CD4-positive, alpha-beta T cell (primary cell): ENCODE measurements at regions not wholly inside any gene's neighbourhood (a gene's known extent, or its start where the extent isn't known, plus 50 kb on each side); places are given as distances from the start of the nearest gene placed in this dataset.

Experiments
- ATAC-seq: fragments of 200-7000 bp; cut with Tn5 transposase; one replicate; pipeline ENCODE4 v1.10.0; 2022; ENCODE audit warnings: mild to moderate bottlenecking; ENCODE audit not compliant: poor library complexity
- CTCF ChIA-PET: fragments of 350-600 bp; sonication (Branson Sonifier 250); formaldehyde crosslinking; loops from one replicate; lab custom pipeline; 2021; ENCODE audit warnings: antibody characterized with exemption, inconsistent platforms; lab: Charles Lee
- POLR2A ChIA-PET: fragments of 350-600 bp; sonication (Branson Sonifier 250); formaldehyde crosslinking; loops from one replicate; lab custom pipeline; 2021; ENCODE audit warnings: antibody characterized with exemption, inconsistent platforms; lab: Charles Lee
- DNase-seq, 14 experiments: peaks; one replicate each; pipeline ENCODE4 v3.0.0-alpha.2; 2013 to 2020; ENCODE audit warnings: mixed read lengths in 2 of 14
- H3K27ac ChIP-seq, 2 donors: one replicate each; pipeline versions ENCODE4 v1.5.1 to v1.7.0; 2013; ENCODE audit warnings: low read length in 2 of 2, low read depth in 1 of 2, mild to moderate bottlenecking in 1 of 2
- H3K27me3 ChIP-seq, 2 experiments: 1 replicate in 1 of 2; 2 replicates in 1 of 2; pipeline versions ENCODE4 v1.6.1 to v1.7.0; 2013; ENCODE audit warnings: low read length in 2 of 2, control low read depth in 1 of 2, mild to moderate bottlenecking in 1 of 2, moderate library complexity in 1 of 2; ENCODE audit not compliant: insufficient read depth in 2 of 2, control insufficient read depth in 1 of 2
- H3K36me3 ChIP-seq: one replicate; pipeline ENCODE4 v1.6.1; 2013; ENCODE audit warnings: low read length, control low read depth; ENCODE audit not compliant: insufficient read depth
- H3K4me1 ChIP-seq: one replicate; pipeline ENCODE4 v1.6.1; 2013; ENCODE audit warnings: low read length, control low read depth; ENCODE audit not compliant: insufficient read depth
- H3K4me3 ChIP-seq: one replicate; pipeline ENCODE4 v1.5.1; 2013; ENCODE audit warnings: mild to moderate bottlenecking, low read length, moderate library complexity
- H3K9me3 ChIP-seq, 2 experiments: 1 replicate in 1 of 2; 2 replicates in 1 of 2; pipeline versions ENCODE4 v1.6.1 to v1.7.0; 2013; ENCODE audit warnings: low read length in 2 of 2, mild to moderate bottlenecking in 2 of 2, control low read depth in 1 of 2, moderate library complexity in 1 of 2; ENCODE audit not compliant: control insufficient read depth in 1 of 2, insufficient read depth in 1 of 2
- H3K27ac Mint-ChIP-seq: one replicate; pipeline ENCODE4 v1.8.0; 2020; ENCODE audit warnings: mixed read lengths
- H3K27me3 Mint-ChIP-seq: one replicate; pipeline ENCODE4 v1.8.0; 2021; ENCODE audit warnings: mixed read lengths
- H3K36me3 Mint-ChIP-seq: one replicate; pipeline ENCODE4 v1.8.0; 2021; ENCODE audit warnings: low read depth, mixed read lengths
- H3K4me1 Mint-ChIP-seq: one replicate; pipeline ENCODE4 v1.8.0; 2021; ENCODE audit warnings: low read depth, mixed read lengths
- H3K4me3 Mint-ChIP-seq: one replicate; pipeline ENCODE4 v1.8.0; 2020; ENCODE audit warnings: mild to moderate bottlenecking, mixed read lengths
- H3K9me3 Mint-ChIP-seq: one replicate; pipeline ENCODE4 v1.8.0; 2020; ENCODE audit warnings: mixed read lengths
- intact Hi-C, 2 experiments: fragments of 100-400 bp; cut with DNase I in 1 of 2; cut with micrococcal nuclease in 1 of 2; formaldehyde crosslinking; loops; one replicate each; pipeline versions ENCODE4 v1.15.1 to v1.9.0; 2023 to 2025; cut with DNase I, micrococcal nuclease
- TF ChIP-seq, protein P1 (sequence below): fragments of 200-600 bp; IDR thresholded peaks from one replicate; pipeline ENCODE4 v1.8.0; 2022; ENCODE audit warnings: antibody characterized with exemption, mild to moderate bottlenecking

DNA sequence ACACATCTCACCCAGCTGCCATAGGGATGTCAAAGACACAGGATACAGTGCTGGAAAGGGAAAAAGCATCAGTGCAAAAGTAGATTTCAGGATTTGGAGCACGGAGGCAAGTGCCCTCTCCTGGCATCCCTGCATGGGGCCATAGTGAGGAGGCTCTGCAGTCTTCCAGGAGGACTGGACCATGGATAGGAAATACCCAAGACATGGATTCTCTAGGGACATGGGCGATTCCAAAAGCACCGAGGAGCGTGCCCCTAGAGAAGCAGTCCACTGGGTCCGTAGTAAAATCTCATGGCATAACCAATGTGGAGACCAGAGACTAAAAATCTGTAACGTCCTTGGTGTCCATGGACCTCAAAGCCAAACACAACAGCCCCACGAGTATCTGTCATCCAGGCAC is 818.2 kb downstream of the KCNJ18 start:
- CTCF ChIA-PET = no interaction called here
- Mint-ChIP-seq H3K36me3 (no peaks in the 10 kb centered on the region), H3K4me3 (no peak overlapping the region), H3K27ac (no peak overlapping the region), H3K27me3 (no peaks in the 10 kb centered on the region), H3K4me1 (no peaks in the 10 kb centered on the region), H3K9me3 (peaks cover 4% of the 10 kb centered on the region)
- H3K9me3 ChIP-seq = peaks cover 5 to 58% of the 10 kb centered on the region in 2 experiments
- POLR2A ChIA-PET = no interaction called here
- intact Hi-C loops = no loop called here
- no peaks in the 10 kb centered on the region for H3K27me3 ChIP-seq
- no peak overlapping the region for H3K27ac ChIP-seq
- H3K4me1 ChIP-seq = no peaks in the 10 kb centered on the region
- H3K36me3 ChIP-seq = no peaks in the 10 kb centered on the region
- no peak overlapping the region for H3K4me3 ChIP-seq
- no peak for ATAC-seq
- TF ChIP-seq, protein P1, sequence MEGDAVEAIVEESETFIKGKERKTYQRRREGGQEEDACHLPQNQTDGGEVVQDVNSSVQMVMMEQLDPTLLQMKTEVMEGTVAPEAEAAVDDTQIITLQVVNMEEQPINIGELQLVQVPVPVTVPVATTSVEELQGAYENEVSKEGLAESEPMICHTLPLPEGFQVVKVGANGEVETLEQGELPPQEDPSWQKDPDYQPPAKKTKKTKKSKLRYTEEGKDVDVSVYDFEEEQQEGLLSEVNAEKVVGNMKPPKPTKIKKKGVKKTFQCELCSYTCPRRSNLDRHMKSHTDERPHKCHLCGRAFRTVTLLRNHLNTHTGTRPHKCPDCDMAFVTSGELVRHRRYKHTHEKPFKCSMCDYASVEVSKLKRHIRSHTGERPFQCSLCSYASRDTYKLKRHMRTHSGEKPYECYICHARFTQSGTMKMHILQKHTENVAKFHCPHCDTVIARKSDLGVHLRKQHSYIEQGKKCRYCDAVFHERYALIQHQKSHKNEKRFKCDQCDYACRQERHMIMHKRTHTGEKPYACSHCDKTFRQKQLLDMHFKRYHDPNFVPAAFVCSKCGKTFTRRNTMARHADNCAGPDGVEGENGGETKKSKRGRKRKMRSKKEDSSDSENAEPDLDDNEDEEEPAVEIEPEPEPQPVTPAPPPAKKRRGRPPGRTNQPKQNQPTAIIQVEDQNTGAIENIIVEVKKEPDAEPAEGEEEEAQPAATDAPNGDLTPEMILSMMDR = no peak
- DNase-seq = no peak

DNA sequence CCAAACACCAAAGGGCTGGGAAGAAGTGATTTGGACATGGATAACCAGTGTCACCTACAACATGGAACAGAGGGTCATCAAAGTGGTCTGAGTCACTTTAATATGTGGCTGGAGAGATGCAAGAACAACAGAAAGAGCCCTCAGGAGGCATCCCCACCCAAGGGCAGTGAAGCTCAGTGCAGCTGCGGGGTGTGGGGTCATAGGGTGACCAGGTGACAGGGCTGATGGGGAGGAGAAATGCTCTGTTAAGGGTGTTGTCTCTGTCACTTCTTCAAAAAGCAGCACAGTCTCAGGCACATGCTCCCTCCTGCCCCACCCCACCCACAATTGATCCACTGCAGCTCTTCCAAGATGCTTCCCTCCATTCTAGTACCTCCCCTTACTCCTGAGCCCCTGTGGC is 819.1 kb downstream of the KCNJ18 start:
- no peaks in the 10 kb centered on the region for H3K4me1 ChIP-seq
- ATAC-seq (no peak), DNase-seq (no peak)
- no peaks in the 10 kb centered on the region for H3K27me3 ChIP-seq
- Mint-ChIP-seq H3K27ac (no peak overlapping the region), H3K36me3 (no peaks in the 10 kb centered on the region), H3K9me3 (peaks cover 7% of the 10 kb centered on the region), H3K4me3 (no peak overlapping the region), H3K27me3 (no peaks in the 10 kb centered on the region), H3K4me1 (no peaks in the 10 kb centered on the region)
- H3K4me3 ChIP-seq = no peak overlapping the region
- TF ChIP-seq, protein P1 = no peak
- H3K27ac ChIP-seq = no peak overlapping the region
- no peaks in the 10 kb centered on the region for H3K36me3 ChIP-seq
- intact Hi-C loops = no loop called here
- POLR2A ChIA-PET = no interaction called here
- CTCF ChIA-PET = no interaction called here
- H3K9me3 ChIP-seq = peaks cover 5 to 53% of the 10 kb centered on the region in 2 experiments

DNA sequence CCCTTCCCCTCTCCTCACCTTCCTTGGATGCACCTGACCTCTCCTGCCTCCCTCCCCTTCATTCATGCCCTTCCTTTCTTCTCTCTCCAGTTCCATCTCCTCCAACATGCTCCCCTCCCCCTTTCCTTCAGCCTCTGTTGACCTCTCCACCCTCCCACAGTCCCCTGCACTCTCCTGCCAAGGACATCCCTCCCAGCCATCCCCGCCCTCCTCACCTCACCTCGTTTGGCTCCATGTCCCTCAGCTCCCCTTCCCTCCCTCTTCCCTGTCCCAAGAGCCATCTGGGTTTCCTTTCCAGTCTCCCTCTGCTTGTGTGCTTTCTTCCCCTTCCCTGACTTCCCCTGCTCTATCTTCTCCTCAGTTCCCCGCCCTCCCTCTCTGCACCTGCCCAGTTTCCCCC is 819.7 kb downstream of the KCNJ18 start:
- ATAC-seq (no peak), DNase-seq (no peak)
- Mint-ChIP-seq H3K4me3 (no peak overlapping the region), H3K36me3 (no peaks in the 10 kb centered on the region), H3K9me3 (peaks cover 7% of the 10 kb centered on the region), H3K27me3 (no peaks in the 10 kb centered on the region), H3K4me1 (no peaks in the 10 kb centered on the region), H3K27ac (no peak overlapping the region)
- ChIA-PET CTCF (no interaction called here), POLR2A (no interaction called here)
- Histone ChIP-seq H3K4me1 (no peaks in the 10 kb centered on the region), H3K9me3 (peaks cover 5 to 53% of the 10 kb centered on the region in 2 experiments), H3K27me3 (no peaks in the 10 kb centered on the region), H3K4me3 (no peak overlapping the region), H3K27ac (no peak overlapping the region), H3K36me3 (no peaks in the 10 kb centered on the region)
- TF ChIP-seq, protein P1 = no peak
- intact Hi-C loops = no loop called here
